ENCODE measurements at regions not wholly inside any gene's neighbourhood (a gene's known extent, or its start where the extent isn't known, plus 50 kb on each side); places are given as distances from the start of the nearest gene placed in this dataset.

DNA sequence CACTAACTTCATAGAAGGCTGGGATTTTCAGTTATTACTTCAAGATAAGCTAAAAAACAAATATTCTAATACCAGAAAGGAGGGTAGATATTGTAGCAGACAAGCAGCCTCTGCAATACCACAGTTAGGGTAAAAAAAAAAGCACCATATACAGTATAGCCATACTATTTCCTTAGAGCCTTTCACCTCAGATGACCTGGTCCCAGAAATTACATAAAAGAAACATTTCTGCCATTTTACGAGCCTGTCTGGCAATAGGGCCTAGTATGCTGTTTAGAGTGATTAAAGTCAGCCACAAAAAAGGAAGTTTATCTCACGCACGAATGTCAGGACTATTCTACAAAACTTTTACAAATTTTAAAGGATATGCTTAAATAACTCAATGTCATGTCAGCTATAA is 1016.6 kb downstream of the PLOD2 start:
- no peak overlapping the region for H3K4me3 Mint-ChIP-seq
- no peak for DNase-seq (ENCODE audit: low spot score)
- peaks cover 4% of the 10 kb centered on the region for H3K9me3 Mint-ChIP-seq
- no peak overlapping the region for H3K27ac Mint-ChIP-seq
- H3K27me3 Mint-ChIP-seq (ENCODE audit: insufficient read depth) = no peaks in the 10 kb centered on the region
- H3K36me3 Mint-ChIP-seq (ENCODE audit: low read depth) = no peaks in the 10 kb centered on the region
- H3K4me1 Mint-ChIP-seq (ENCODE audit: low read depth) = no peaks in the 10 kb centered on the region
- intact Hi-C loops (cut with micrococcal nuclease) = no loop called here

DNA sequence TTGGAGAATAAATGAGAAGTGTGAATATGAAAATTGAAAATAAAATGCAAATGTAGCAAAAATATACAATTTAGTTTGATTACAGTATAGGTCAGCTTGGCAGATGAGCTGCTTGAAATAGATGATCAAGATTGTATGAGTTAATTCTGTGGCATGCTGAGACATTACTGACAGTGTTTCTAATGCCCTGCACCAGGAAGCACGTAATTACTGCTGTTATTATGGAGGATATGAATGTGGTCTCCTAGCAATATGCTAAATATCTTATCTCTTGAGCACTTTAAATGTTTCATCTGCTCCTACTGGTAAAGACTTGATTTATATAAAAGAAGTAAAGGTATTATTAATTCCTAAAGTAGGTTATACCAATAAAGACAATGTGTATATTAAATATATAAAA is 1015.5 kb downstream of the PLOD2 start:
- no peaks in the 10 kb centered on the region for H3K4me1 Mint-ChIP-seq (ENCODE audit: low read depth)
- no peak for DNase-seq (ENCODE audit: low spot score)
- H3K4me3 Mint-ChIP-seq = no peak overlapping the region
- H3K36me3 Mint-ChIP-seq (ENCODE audit: low read depth) = no peaks in the 10 kb centered on the region
- intact Hi-C loops (cut with micrococcal nuclease) = no loop called here
- peaks cover 3% of the 10 kb centered on the region for H3K9me3 Mint-ChIP-seq
- H3K27me3 Mint-ChIP-seq (ENCODE audit: insufficient read depth) = no peaks in the 10 kb centered on the region
- H3K27ac Mint-ChIP-seq = no peak overlapping the region

DNA sequence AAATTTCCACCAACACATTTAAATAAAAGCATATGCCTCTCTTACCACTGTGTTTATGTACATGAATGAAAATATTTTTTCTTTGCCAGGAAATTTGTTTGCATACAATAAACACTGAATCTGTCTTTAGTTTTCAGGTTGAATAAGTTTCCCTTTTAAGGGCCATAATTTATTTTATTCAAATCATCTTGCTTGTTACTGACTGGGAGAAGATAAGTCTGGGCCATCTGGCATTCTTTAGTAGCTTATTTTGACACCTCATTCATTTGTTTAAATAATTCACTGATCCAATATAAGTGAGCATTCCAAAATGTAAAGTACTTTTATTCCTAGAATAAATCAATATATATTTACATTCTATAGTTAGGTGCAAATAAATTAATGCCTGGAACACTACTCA is 1001.3 kb downstream of the PLOD2 start:
- intact Hi-C loops (cut with micrococcal nuclease) = no loop called here
- H3K27me3 Mint-ChIP-seq (ENCODE audit: insufficient read depth) = no peaks in the 10 kb centered on the region
- no peaks in the 10 kb centered on the region for H3K4me1 Mint-ChIP-seq (ENCODE audit: low read depth)
- no peaks in the 10 kb centered on the region for H3K36me3 Mint-ChIP-seq (ENCODE audit: low read depth)
- DNase-seq (ENCODE audit: low spot score) = no peak
- H3K9me3 Mint-ChIP-seq = no peaks in the 10 kb centered on the region
- no peak overlapping the region for H3K27ac Mint-ChIP-seq
- no peak overlapping the region for H3K4me3 Mint-ChIP-seq

DNA sequence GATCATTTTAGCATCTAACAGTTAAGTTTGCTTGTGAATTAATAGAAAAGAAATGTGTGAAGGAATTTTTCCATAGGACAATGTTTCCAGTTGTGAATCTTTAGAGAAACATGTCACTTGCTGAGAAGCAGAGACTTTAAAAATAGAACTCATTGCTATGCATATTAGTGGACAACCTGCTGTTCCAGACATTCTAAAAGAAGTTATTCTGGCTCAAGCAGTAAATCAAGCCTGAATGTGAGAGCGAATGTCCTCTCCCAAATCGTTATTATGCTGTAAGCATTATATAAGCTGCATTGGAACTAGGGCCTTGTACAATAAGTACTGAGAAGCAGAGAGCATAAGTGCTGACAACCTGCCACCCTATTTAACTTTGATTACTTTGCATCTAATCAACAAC is 990.9 kb downstream of the PLOD2 start:
- no peaks in the 10 kb centered on the region for H3K27me3 Mint-ChIP-seq (ENCODE audit: insufficient read depth)
- H3K9me3 Mint-ChIP-seq = no peaks in the 10 kb centered on the region
- intact Hi-C loops (cut with micrococcal nuclease) = no loop called here
- H3K4me3 Mint-ChIP-seq = no peak overlapping the region
- H3K4me1 Mint-ChIP-seq (ENCODE audit: low read depth) = no peaks in the 10 kb centered on the region
- no peak overlapping the region for H3K27ac Mint-ChIP-seq
- DNase-seq (ENCODE audit: low spot score) = no peak
- H3K36me3 Mint-ChIP-seq (ENCODE audit: low read depth) = no peaks in the 10 kb centered on the region

DNA sequence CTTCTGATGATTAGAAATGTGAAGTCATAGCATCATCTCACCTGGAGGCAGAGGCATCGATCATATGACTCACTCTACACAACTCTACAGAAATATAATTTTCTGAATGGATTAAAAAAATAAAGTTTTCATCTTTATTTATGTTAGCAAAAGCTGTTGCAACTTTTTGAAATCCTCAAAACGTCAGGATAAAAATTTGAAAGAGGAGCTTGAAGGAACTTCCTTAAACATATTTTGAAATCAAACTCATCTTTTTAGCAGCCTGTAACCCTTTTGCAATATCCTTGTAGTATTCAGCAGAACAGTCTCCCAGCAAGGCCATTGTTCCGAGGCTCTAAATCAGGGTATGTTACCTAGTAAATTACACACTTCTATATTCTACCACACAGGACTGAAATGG is 985.4 kb downstream of the PLOD2 start:
- Mint-ChIP-seq H3K4me1 (ENCODE audit: low read depth) (no peaks in the 10 kb centered on the region), H3K27me3 (ENCODE audit: insufficient read depth) (no peaks in the 10 kb centered on the region), H3K9me3 (no peaks in the 10 kb centered on the region), H3K27ac (no peak overlapping the region), H3K36me3 (ENCODE audit: low read depth) (no peaks in the 10 kb centered on the region), H3K4me3 (no peak overlapping the region)
- intact Hi-C loops (cut with micrococcal nuclease) = no loop called here
- no peak for DNase-seq (ENCODE audit: low spot score)

DNA sequence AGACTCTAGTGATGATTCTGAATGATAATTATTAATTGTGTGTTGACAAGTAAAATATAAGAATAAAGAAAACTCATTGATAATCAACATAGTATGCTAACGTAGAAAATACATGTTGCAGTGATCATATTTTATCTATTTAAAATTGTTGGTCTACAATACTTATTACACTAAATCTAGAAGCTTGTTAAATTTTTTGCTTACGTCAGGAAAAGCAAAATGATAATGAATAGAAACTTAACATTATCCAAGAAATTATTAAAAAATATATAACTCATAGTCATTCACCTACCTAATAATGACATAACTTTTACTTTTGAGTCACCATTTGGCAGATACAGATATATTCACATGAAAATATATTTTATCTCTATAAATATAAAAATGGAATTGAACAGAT is 984.1 kb downstream of the PLOD2 start:
- no peaks in the 10 kb centered on the region for H3K27me3 Mint-ChIP-seq (ENCODE audit: insufficient read depth)
- H3K4me1 Mint-ChIP-seq (ENCODE audit: low read depth) = no peaks in the 10 kb centered on the region
- H3K27ac Mint-ChIP-seq = no peak overlapping the region
- no peak for DNase-seq (ENCODE audit: low spot score)
- H3K36me3 Mint-ChIP-seq (ENCODE audit: low read depth) = no peaks in the 10 kb centered on the region
- intact Hi-C loops (cut with micrococcal nuclease) = no loop called here
- no peaks in the 10 kb centered on the region for H3K9me3 Mint-ChIP-seq
- H3K4me3 Mint-ChIP-seq = no peak overlapping the region

DNA sequence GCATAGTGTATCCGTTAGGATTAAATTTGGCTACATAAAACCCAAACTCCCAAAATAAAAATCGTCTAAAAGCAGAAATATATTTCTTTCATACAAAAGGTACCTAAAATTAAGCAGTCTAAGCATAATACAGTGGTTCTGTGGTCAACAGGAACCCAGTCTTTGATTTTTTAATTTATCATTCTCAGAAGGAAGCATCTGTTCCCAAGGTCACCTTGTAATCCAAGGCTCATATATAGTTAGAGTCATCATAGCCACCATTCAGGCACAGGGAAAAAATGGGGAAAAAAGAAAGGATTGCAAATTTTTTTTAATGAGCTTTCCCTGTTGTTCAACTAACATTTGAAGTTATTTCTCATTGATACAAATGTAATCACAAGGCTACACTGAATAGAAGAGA is 983.2 kb downstream of the PLOD2 start:
- intact Hi-C loops (cut with micrococcal nuclease) = no loop called here
- DNase-seq (ENCODE audit: low spot score) = no peak
- Mint-ChIP-seq H3K36me3 (ENCODE audit: low read depth) (no peaks in the 10 kb centered on the region), H3K27me3 (ENCODE audit: insufficient read depth) (no peaks in the 10 kb centered on the region), H3K4me1 (ENCODE audit: low read depth) (no peaks in the 10 kb centered on the region), H3K9me3 (no peaks in the 10 kb centered on the region), H3K27ac (no peak overlapping the region), H3K4me3 (no peak overlapping the region)

DNA sequence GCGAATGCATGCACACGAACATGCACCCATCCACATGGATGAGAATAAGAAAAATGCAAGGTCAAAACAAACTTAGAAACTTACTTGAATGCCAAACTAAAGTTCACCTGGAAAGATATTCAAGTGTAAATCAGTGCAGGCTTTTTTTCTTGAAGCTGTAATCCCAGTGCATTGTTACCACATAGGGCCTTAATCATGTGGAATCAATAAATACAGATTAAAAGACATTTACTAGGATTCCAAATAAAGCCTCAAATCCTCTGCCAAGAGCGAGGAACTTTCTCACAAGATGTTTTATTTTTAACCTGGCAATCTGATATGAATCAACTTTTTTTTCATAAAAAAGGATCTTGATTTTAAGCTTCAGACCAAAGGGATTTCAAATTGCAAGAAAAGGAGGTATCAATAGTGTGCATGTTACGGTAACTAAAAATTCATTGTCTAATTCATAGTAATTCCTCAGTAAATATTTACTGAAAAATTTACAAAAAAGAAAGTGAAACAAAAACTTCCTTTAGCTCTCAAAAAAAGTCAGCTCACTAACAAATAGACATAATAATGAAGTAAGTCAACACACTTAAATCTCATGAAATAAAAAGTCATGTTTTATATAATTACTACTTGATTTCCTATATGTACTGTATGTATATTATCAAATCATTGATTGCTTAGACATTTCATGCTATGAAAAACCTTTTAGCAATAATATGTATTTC is 978.6 kb downstream of the PLOD2 start:
- no peaks in the 10 kb centered on the region for H3K9me3 Mint-ChIP-seq
- no peak overlapping the region for H3K4me3 Mint-ChIP-seq
- no peaks in the 10 kb centered on the region for H3K27me3 Mint-ChIP-seq (ENCODE audit: insufficient read depth)
- H3K27ac Mint-ChIP-seq = no peak overlapping the region
- no peak for DNase-seq (ENCODE audit: low spot score)
- H3K4me1 Mint-ChIP-seq (ENCODE audit: low read depth) = no peaks in the 10 kb centered on the region
- no peaks in the 10 kb centered on the region for H3K36me3 Mint-ChIP-seq (ENCODE audit: low read depth)
- intact Hi-C loops (cut with micrococcal nuclease) = no loop called here

DNA sequence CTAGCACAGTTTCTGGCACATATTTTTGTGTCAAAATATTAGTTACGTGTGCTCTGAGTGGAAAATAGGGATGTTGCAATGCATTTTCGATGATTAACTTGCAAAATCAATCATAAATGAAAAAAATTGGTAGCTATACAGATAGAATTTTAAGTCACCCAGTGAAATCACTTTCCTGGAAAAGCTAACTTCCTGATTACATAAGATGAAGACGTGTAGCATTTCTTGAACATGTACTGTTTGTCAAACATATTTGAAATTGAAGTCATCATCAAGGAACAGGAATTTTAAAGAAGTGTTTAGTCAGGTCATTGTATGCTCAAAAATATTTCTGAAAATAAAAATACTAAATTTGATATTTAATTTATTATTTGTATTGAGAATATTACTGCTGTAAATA is 977.7 kb downstream of the PLOD2 start:
- intact Hi-C loops (cut with micrococcal nuclease) = no loop called here
- Mint-ChIP-seq H3K27ac (no peak overlapping the region), H3K4me3 (no peak overlapping the region), H3K27me3 (ENCODE audit: insufficient read depth) (no peaks in the 10 kb centered on the region), H3K4me1 (ENCODE audit: low read depth) (no peaks in the 10 kb centered on the region), H3K9me3 (no peaks in the 10 kb centered on the region), H3K36me3 (ENCODE audit: low read depth) (no peaks in the 10 kb centered on the region)
- no peak for DNase-seq (ENCODE audit: low spot score)

DNA sequence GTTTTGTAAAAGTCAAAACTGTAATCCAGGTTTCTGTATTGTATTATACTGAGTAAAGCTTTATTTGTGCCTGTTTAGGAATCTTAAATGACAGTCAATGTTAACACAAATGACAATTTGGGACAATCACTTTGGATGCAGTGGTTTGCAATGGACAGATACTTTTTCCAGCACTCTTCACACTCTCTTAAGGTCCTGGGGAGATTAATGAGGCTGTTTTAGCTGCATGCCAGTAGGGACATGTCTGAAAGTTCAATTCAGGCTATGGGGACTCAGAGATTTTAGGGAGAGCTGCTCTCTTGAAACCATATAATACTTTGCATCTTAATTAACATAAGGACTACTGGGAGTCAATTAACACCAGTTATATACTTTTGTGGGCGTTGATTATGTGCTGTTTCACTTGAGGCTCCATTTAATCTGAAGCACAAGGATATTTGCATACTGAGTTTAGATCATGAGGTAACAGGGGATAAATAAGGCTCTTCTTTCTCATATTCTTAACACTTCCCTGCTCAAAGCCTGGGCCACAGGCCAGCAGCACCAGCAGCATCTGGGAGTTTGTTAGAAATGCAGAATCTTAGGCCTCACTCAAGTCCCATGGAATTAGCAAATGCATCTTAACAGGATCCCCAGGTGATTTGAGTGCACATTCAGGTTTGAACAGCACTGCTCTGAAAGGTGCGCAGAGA is 972.8 kb downstream of the PLOD2 start:
- no peaks in the 10 kb centered on the region for H3K27me3 Mint-ChIP-seq (ENCODE audit: insufficient read depth)
- no peaks in the 10 kb centered on the region for H3K4me1 Mint-ChIP-seq (ENCODE audit: low read depth)
- no peak for DNase-seq (ENCODE audit: low spot score)
- no peaks in the 10 kb centered on the region for H3K9me3 Mint-ChIP-seq
- no peak overlapping the region for H3K4me3 Mint-ChIP-seq
- H3K36me3 Mint-ChIP-seq (ENCODE audit: low read depth) = no peaks in the 10 kb centered on the region
- H3K27ac Mint-ChIP-seq = no peak overlapping the region
- intact Hi-C loops (cut with micrococcal nuclease) = no loop called here

DNA sequence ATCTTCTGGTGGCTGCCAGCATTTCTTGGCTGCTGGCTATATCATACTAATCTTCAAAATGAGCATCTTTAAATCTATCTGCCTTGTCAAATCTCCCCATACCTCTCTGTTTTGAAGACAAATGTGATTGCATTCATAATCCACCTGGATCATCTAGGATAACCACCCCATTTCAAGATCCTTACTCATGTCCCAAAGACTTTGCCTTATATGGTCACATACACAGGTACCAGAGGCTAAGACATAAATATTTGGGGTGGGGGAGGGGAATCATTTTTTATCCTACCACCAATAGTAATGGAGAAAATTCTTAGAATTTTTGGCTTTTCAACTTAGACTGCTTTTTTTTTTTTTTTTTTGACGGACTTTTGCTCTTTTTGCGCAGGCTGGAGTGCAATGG is 970.8 kb downstream of the PLOD2 start:
- Mint-ChIP-seq H3K36me3 (ENCODE audit: low read depth) (no peaks in the 10 kb centered on the region), H3K4me1 (ENCODE audit: low read depth) (no peaks in the 10 kb centered on the region), H3K4me3 (no peak overlapping the region), H3K27ac (no peak overlapping the region), H3K9me3 (no peaks in the 10 kb centered on the region), H3K27me3 (ENCODE audit: insufficient read depth) (no peaks in the 10 kb centered on the region)
- intact Hi-C loops (cut with micrococcal nuclease) = no loop called here
- DNase-seq (ENCODE audit: low spot score) = no peak

DNA sequence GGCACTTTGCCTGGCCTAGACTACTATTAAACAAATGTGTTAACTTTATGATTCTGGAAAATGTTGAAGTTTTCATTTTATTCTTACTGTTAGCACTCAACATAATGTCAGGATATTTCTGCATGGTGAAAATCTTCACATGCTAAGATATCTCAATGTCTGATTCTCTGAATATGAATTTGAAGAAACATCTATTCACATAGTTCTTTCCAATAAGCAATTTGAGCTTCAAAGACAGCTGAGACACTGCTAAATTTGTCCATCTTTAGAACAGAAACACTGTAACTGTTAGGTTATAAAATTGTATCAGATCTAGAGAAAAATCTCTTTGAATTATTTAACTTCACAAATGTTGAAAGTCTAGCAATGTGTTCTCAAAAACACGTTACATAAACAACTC is 970.2 kb downstream of the PLOD2 start:
- DNase-seq (ENCODE audit: low spot score) = no peak
- H3K27me3 Mint-ChIP-seq (ENCODE audit: insufficient read depth) = no peaks in the 10 kb centered on the region
- H3K27ac Mint-ChIP-seq = no peak overlapping the region
- H3K4me3 Mint-ChIP-seq = no peak overlapping the region
- intact Hi-C loops (cut with micrococcal nuclease) = no loop called here
- H3K36me3 Mint-ChIP-seq (ENCODE audit: low read depth) = no peaks in the 10 kb centered on the region
- H3K9me3 Mint-ChIP-seq = no peaks in the 10 kb centered on the region
- no peaks in the 10 kb centered on the region for H3K4me1 Mint-ChIP-seq (ENCODE audit: low read depth)

DNA sequence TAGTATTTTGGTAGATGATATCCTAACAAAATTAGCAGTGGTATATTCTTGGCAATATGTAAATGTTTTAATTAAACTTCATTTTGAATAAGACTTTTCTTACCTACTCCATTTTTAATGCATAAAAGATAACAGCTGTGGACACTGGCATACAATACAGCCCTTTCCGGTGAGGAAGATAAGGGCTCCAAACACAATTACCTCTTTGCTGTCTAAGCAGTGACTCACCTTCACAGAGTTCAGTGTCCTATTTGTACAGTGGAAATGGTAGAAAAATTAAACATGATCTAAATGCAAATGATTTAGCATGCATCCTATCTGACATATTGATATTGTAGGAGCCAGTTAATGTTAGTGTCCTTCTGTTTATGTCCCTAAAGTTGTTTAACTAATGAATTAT is 969.4 kb downstream of the PLOD2 start:
- no peaks in the 10 kb centered on the region for H3K36me3 Mint-ChIP-seq (ENCODE audit: low read depth)
- no peaks in the 10 kb centered on the region for H3K4me1 Mint-ChIP-seq (ENCODE audit: low read depth)
- intact Hi-C loops (cut with micrococcal nuclease) = no loop called here
- no peak overlapping the region for H3K27ac Mint-ChIP-seq
- DNase-seq (ENCODE audit: low spot score) = no peak
- H3K4me3 Mint-ChIP-seq = no peak overlapping the region
- no peaks in the 10 kb centered on the region for H3K9me3 Mint-ChIP-seq
- H3K27me3 Mint-ChIP-seq (ENCODE audit: insufficient read depth) = no peaks in the 10 kb centered on the region
